Renal pelvis (tissue), 1 donor: ENCODE measurements at regions not wholly inside any gene's neighbourhood (a gene's known extent, or its start where the extent isn't known, plus 50 kb on each side); places are given as distances from the start of the nearest gene placed in this dataset.
"Not testable (repeated sequence)": the region's sequence is repeated elsewhere in the genome, so short reads cannot be mapped to it uniquely, and the experiment has no call there.

Source experiments
- DNase-seq: peaks from one replicate; pipeline ENCODE4 v3.0.0-alpha.2; 2013

DNA sequence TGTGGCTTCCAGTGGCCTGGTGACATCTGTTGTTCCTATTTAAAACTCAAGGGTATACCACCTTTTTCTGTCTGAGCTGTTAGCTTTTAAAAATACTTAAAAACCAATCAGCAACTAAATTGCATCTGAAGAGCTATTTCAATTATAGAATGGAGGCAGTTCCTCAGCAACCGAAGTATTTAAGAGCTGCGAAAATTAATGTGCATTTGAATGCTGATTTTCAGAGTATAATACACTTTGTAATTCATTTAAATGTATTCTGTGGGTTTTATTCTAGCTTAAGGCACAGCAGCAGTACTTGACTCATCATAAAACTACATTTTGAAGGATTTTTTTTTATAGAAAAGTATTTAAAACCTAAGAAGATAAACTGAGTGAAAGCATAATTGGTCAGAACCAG lies 404.9 kb upstream of the PRKCQ start:
- no peak for DNase-seq

DNA sequence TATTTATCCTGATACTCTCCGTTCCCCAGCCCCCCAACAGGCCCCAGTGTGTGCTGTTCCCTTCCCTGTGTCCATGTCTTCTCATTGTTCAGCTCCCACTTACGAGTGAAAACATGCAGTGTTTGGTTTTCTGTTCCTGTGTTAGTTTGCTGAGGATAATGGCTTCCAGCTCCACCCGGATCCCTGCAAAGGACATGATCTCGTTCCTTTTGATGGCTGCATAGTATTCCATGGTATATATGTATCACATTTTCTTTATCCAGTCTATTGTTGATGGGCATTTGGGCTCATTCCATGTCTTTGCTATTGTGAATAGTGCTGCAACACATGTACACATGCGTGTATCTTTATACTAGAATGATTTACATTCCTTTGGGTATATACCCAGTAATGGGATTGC lies 403.9 kb upstream of the PRKCQ start:
- DNase-seq: not testable (repeated sequence)

DNA sequence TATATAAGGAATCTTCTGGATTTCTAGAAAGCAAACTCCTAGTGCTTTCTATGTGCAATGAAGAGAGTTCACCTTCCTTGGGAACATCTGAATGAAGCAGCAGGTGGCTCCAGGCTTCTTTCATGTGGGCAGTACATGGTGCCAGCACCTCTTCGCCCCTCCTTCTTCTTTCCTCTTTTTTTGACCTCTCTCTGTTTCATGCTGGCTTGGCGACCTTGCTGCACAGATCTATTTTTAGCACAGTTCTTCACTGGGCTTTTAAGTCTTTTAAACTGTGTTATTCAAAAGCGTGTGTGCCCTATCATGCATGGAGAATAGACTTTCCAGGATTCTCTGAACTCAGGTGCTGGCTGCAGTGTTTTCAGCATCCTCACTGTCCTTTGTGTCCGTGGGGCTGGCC lies 400.3 kb upstream of the PRKCQ start:
- no peak for DNase-seq

- DNase-seq: no peak
Observed at GRCh38 chr10:6979371-6979770, 399.3 kb upstream of the PRKCQ start.

GRCh38 chr10:6978187-6978627 lies 398.1 kb upstream of the PRKCQ start:
- DNase-seq: no peak

DNA sequence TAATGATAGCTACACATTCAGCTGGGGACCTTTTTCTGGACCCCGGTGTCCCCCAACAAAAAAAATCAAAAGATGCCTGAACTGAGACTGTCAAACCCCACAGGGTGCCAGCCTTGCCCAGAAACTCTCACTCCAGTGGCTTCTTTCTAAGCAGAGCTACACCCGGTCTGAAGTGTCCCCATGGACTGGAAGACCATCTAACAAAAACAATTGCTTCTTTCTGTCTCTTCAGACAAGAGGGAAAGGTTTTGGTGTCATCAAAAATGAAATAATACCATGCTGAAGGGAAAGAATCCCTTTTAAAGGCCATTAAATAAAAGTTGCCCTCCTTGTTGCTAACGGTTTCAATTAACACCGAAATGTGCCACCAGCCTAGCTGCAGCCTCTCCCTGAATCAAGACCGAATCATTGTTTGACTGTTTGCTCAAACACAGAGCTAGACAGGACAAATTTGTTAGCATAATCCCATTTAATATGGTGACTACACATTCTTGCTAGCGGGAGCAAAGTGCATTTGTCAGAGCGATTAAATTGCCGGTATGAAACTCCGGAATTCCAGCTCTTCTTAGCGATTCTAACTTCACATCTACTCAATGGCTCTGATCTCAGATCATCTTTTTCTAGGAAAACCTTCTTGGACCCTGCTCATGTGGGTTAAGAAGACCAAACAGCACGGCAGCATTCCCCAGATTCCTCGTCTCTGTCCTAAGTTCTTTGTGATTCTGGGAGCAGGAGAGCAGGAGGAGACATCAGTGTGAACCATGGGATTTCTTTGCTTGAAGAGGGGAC lies 397.5 kb upstream of the PRKCQ start:
- no peak for DNase-seq

DNA sequence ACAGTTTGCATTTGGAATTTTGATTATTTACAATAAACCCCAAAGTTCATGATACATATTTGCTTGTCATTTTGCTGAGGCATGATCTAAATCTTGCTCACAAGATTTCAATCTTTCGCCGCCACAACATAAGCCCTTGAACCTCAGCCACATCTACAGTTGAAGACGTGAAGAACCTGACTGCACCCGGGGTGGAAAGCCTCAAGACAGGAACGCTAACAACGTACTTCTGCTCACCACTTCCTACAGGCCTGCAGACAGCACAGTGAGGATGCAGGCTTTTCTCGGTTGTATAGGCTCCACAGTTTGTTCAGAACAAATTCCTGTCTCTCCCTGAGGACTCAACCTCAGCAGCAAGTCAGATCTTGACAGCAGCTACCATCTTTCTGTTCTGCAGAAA lies 393.8 kb upstream of the PRKCQ start:
- no peak for DNase-seq

- DNase-seq: no peak
Observed at GRCh38 chr10:6972226-6972625, 392.1 kb upstream of the PRKCQ start.

DNA sequence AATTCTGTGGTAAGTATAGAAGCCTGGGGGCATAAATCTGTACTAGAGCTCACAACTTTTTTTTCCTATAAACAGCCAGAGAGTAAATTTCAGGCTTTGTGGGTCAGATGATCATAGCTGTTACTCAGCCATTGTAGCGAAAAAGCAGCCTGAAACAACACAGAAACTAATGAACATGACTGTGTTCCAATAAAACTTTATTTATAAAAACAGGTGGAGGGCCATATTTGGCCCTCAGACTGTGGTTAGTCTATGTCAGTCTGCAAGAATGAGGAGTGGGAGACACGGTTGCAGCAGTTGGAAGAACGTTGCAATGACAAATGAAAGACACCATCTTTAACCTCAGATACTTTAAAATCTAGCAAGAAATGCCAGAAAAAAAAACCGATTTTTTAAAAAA lies 389.6 kb upstream of the PRKCQ start:
- DNase-seq: no peak

DNA sequence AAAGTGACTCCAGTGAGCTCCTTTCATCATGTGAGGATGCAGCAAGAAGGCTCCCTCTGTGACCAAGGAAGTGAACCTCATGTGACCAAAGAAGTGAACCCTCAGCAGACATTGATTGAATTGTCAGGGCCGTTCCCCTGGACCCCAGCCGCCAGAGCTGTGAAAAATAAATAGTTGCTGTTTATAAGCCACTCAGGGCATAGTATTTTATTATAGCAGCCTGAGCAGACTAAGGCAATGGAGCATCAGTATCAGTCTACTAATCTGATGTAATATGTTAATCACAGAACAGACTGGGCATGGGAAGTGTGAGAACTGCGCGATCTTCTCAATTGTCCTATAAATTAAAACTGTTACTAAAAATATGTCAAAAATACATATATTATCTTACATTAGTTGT lies 384.5 kb upstream of the PRKCQ start:
- DNase-seq: no peak

GRCh38 chr10:6962576-6962975 lies 382.5 kb upstream of the PRKCQ start:
- no peak for DNase-seq

DNA sequence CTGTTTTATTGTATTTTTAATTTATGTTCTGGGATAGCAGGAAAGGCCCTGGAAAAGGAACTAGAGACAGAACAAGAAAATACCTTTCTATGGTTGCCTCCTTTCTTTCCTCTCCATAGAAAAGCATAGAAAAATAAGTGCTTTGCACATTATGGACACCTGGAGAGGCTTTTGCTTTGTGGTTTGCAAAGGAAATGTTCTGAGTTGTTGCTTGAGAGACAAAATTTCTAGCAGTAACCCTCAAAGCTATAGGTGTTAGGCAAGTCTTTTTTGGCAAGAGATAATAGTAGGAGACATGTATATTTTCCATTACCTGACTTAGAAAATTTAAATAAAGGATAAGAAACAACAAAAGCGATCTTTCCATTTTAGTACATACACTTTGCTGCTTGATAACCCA lies 378.6 kb upstream of the PRKCQ start:
- no peak for DNase-seq

GRCh38 chr10:6958254-6958653 lies 378.2 kb upstream of the PRKCQ start:
- no peak for DNase-seq

DNA sequence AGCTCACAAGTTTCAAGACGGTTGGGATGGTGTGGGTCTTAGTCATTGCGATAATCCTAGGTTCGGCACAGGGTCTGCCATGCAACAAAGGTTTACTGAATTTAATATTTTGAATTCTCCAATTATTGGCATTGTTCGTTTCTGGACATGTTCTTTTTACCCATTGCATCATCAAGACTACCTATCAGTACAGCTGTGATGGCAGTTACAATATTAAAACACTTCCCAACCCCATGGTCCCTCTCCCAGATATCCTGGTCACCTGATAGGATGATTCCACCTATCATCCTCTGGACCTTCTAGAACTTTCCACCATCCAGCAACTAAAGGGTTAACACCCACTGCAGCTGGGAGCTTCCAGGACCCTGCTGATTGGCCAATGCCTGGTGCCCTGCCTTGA lies 377.8 kb upstream of the PRKCQ start:
- no peak for DNase-seq

GRCh38 chr10:6956562-6956961 lies 376.5 kb upstream of the PRKCQ start:
- DNase-seq: no peak

- DNase-seq: no peak
Observed at GRCh38 chr10:6953271-6953801, 373.3 kb upstream of the PRKCQ start.

DNA sequence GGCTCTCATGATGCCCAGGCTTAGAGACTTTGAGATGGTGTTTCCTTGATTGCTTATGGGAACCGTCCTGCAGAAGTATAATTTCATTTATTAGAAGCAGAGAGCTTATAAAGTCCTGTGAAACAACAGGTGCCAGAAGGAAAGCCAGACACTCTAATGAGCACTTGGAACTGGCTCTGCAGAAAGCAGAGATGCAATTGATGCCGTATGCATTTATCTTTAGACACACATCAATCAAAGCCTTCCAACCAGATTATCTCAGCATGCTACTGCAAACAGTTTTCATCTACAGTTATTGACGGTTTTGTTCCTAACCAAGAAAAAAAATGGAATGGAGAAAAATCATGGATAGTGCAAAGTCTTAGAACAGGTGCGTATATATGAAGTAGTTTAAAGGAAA lies 371.7 kb upstream of the PRKCQ start:
- DNase-seq: no peak

DNA sequence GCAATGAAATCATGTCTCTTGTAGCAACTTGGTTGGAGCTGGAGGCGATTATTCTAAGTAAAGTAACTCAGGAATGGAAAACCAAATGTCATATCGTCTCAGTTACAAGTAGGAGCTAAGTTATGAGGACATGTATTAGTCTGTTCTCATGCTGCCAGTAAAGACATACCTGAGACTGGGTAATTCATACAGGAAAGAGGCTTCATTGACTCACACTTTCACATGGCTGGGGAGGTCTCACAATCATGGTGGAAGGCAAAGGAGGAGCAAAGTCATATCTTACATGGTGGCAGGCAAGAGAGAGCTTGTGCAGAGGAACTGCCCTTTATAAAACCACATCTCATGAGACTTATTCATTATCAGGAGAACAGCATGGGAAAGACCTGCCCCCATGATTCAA lies 370.1 kb upstream of the PRKCQ start:
- no peak for DNase-seq

- DNase-seq: no peak
Observed at GRCh38 chr10:6944436-6944835, 364.4 kb upstream of the PRKCQ start.

DNA sequence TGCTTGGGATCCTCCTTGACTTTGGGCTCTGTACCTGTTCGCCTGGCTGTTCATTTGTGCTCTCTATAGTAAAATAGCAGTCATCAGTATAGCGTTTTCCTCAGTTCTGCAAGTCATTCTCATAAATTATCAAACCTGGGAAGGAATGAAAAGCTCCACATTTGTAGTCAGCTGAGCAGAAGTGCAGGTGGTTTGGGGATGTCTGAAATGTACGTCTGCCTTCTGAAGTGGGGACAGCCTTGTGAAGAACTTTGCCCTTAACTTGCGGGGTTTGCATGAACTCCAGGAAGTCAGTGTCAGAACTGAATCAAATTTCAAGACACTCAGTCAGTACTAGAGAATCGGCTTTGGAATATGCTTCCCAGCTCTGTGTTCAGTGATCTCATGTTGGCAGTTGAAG lies 358.3 kb upstream of the PRKCQ start:
- DNase-seq: no peak

- no peak for DNase-seq
Observed at GRCh38 chr10:6936931-6937330, 356.9 kb upstream of the PRKCQ start.

GRCh38 chr10:6929148-6929830 lies 349.2 kb upstream of the PRKCQ start:
- DNase-seq: no peak

DNA sequence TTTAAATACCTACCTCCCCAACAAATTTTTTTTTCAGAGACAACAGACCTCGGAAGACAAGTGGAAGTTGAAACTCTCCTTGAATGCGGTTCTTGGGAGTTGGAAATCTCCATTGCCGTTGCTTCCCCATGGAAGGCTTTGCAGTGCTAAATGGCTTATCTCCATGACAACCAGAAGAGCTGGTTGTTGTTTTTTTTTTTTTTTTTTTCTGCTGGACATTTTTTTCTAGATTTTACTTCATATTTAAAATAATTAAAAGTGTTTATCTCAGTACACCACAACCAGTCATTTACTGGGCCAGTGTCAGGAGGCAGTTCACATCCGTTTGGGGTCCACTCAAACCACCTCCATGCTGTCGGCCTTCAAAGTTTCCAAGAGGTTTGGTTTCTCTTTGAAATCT lies 348.5 kb upstream of the PRKCQ start:
- DNase-seq: no peak

GRCh38 chr10:6926971-6927370 lies 346.9 kb upstream of the PRKCQ start:
- DNase-seq: no peak
